SU-DHL-6 (cell line): ENCODE measurements at regions not wholly inside any gene's neighbourhood (a gene's known extent, or its start where the extent isn't known, plus 50 kb on each side); places are given as distances from the start of the nearest gene placed in this dataset.
A peak's percentile ranks its signal among the peaks of the same experiment; 100 is the strongest.

ENCODE experiments used
- H2AFZ ChIP-seq: fragments of 200-600 bp; sonication (generic); 2 replicates; pipeline ENCODE4 v1.6.1; 2014; ENCODE audit warnings: low read depth, mild to moderate bottlenecking, moderate library complexity, mixed read lengths, antibody characterized with exemption, low read length; ENCODE audit not compliant: severe bottlenecking
- H3F3A ChIP-seq: fragments of 200-600 bp; shearing (Covaris generic); 2 replicates; pipeline ENCODE4 v1.6.0; 2016; ENCODE audit warnings: antibody characterized with exemption, mild to moderate bottlenecking; ENCODE audit not compliant: insufficient read depth
- H3K27ac ChIP-seq: fragments of 200-600 bp; sonication (generic); 2 replicates; pipeline ENCODE4 v1.5.1; 2016; ENCODE audit warnings: low read depth, mild to moderate bottlenecking, low read length, moderate library complexity, mixed read lengths
- H3K27me3 ChIP-seq: fragments of 200-600 bp; sonication (generic), shearing (Covaris generic); 2 replicates; pipeline ENCODE4 v1.6.0; 2014; ENCODE audit warnings: mild to moderate bottlenecking, low read length
- H3K36me3 ChIP-seq: fragments of 200-600 bp; sonication (generic); 2 replicates; pipeline ENCODE4 v1.6.1; 2014; ENCODE audit warnings: mild to moderate bottlenecking, low read length, mixed read lengths
- H3K4me2 ChIP-seq: fragments of 300-600, 200-600 bp; shearing (Covaris generic), sonication (generic); 2 replicates; pipeline ENCODE4 v1.6.0; 2014; ENCODE audit warnings: low read length, low read depth, mild to moderate bottlenecking; ENCODE audit not compliant: poor library complexity, severe bottlenecking
- H3K4me3 ChIP-seq: fragments of 200-600 bp; sonication (generic); 2 replicates; pipeline ENCODE4 v1.5.1; 2014; ENCODE audit warnings: antibody characterized with exemption, low read length, mild to moderate bottlenecking, mixed read lengths; ENCODE audit not compliant: insufficient read depth, poor library complexity, severe bottlenecking
- H3K79me2 ChIP-seq: fragments of 200-600 bp; sonication (generic); 2 replicates; pipeline ENCODE4 v1.6.1; 2014; ENCODE audit warnings: mild to moderate bottlenecking, low read length, moderate library complexity; ENCODE audit not compliant: insufficient read depth
- H3K9ac ChIP-seq: fragments of 200-600 bp; sonication (generic); 2 replicates; pipeline ENCODE4 v1.7.0; 2014; ENCODE audit warnings: mild to moderate bottlenecking, low read length
- H3K9me2 ChIP-seq: fragments of 200-600 bp; sonication (generic); replicated peaks from 2 replicates; pipeline ENCODE4 v1.6.1; 2014; ENCODE audit warnings: low read length; ENCODE audit not compliant: insufficient read depth
- H3K9me3 ChIP-seq: fragments of 200-600 bp; sonication (generic); 2 replicates; pipeline ENCODE4 v1.6.1; 2014; ENCODE audit warnings: low read length, mixed read lengths; ENCODE audit not compliant: insufficient read depth
- H4K20me1 ChIP-seq: fragments of 200-600 bp; sonication (generic); 2 replicates; pipeline ENCODE4 v1.6.1; 2014; ENCODE audit warnings: low read depth, mild to moderate bottlenecking, antibody characterized with exemption, low read length, moderate library complexity, mixed read lengths
- EZH2phosphoT487 ChIP-seq: fragments of 200-600 bp; sonication (generic), shearing (Covaris generic); conservative IDR thresholded peaks from 2 replicates; pipeline ENCODE4 v1.6.1; 2018; ENCODE audit warnings: mild to moderate bottlenecking, antibody characterized with exemption, low read length, moderate library complexity, mixed read lengths
- TF ChIP-seq, protein P1 (sequence below): fragments of 200-600 bp; sonication (generic); IDR thresholded peaks from one replicate; pipeline ENCODE4 v1.5.1; 2017; ENCODE audit warnings: antibody characterized with exemption, mild to moderate bottlenecking, low read length, moderate library complexity; ENCODE audit not compliant: insufficient read depth, poor library complexity, severe bottlenecking

DNA sequence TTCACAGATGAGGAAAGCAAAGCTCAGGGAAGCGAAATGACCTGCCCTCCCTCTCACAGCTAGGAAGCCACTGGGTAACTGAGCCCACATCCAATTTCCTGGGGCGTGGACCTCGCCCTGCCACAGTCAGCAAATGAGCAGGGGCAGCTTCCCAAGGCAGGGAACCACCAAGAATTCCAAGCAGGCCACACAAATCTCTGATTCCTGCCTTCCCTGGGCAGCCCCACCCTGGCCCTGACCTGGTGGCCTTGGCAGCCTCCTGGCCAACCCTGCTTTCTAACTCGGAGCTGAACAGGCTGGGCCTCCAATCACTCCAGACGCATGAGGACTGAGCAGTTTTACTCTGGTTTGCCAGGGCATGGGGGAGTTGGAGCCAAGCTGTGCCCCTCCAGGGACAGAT lies 203.7 kb upstream of the TLE3 start:
- Histone ChIP-seq H3K27ac (peak overlapping the region; percentile 59; the same call in 1 of the 2 replicates), H4K20me1 (no peaks in the 10 kb centered on the region), H3K79me2 (no peaks in the 10 kb centered on the region), H3K9me2 (no peaks in the 10 kb centered on the region), H3K9ac (no peak overlapping the region; the same call in 1 of the 2 replicates), H3K9me3 (no peaks in the 10 kb centered on the region), H2AFZ (no peak overlapping the region), H3K36me3 (no peaks in the 10 kb centered on the region), H3F3A (no peaks in the 10 kb centered on the region), H3K4me2 (no peak overlapping the region), H3K27me3 (no peaks in the 10 kb centered on the region), H3K4me3 (no peak overlapping the region)
- TF ChIP-seq EZH2phosphoT487, result no peak
- TF ChIP-seq, protein P1, sequence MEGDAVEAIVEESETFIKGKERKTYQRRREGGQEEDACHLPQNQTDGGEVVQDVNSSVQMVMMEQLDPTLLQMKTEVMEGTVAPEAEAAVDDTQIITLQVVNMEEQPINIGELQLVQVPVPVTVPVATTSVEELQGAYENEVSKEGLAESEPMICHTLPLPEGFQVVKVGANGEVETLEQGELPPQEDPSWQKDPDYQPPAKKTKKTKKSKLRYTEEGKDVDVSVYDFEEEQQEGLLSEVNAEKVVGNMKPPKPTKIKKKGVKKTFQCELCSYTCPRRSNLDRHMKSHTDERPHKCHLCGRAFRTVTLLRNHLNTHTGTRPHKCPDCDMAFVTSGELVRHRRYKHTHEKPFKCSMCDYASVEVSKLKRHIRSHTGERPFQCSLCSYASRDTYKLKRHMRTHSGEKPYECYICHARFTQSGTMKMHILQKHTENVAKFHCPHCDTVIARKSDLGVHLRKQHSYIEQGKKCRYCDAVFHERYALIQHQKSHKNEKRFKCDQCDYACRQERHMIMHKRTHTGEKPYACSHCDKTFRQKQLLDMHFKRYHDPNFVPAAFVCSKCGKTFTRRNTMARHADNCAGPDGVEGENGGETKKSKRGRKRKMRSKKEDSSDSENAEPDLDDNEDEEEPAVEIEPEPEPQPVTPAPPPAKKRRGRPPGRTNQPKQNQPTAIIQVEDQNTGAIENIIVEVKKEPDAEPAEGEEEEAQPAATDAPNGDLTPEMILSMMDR, result no peak

- H3F3A ChIP-seq, result no peaks in the 10 kb centered on the region
- H3K36me3 ChIP-seq, result no peaks in the 10 kb centered on the region
- H3K4me2 ChIP-seq, result peak overlapping the region; percentile 41
- peak overlapping the region; percentile 84 for H2AFZ ChIP-seq
- H3K9ac ChIP-seq, result peak overlapping the region; percentile 46
- H4K20me1 ChIP-seq, result no peaks in the 10 kb centered on the region
- H3K79me2 ChIP-seq, result no peaks in the 10 kb centered on the region
- no peaks in the 10 kb centered on the region for H3K9me3 ChIP-seq
- TF ChIP-seq, protein P1, result no peak
- TF ChIP-seq EZH2phosphoT487, result no peak
- H3K9me2 ChIP-seq, result no peaks in the 10 kb centered on the region
- H3K27ac ChIP-seq, result peak overlapping the region; percentile 59
- H3K4me3 ChIP-seq, result no peak overlapping the region
- H3K27me3 ChIP-seq, result no peaks in the 10 kb centered on the region
Observed at GRCh38 chr15:70299931-70300869, 202.5 kb upstream of the TLE3 start.

GRCh38 chr15:70297465-70298058 lies 199.8 kb upstream of the TLE3 start:
- no peaks in the 10 kb centered on the region for H4K20me1 ChIP-seq
- H3K27ac ChIP-seq, result no peak overlapping the region
- H3K9me3 ChIP-seq, result no peaks in the 10 kb centered on the region
- H3K4me2 ChIP-seq, result no peak overlapping the region
- no peaks in the 10 kb centered on the region for H3K27me3 ChIP-seq
- H3K4me3 ChIP-seq, result no peak overlapping the region
- no peak overlapping the region for H2AFZ ChIP-seq
- no peaks in the 10 kb centered on the region for H3K9me2 ChIP-seq
- no peaks in the 10 kb centered on the region for H3F3A ChIP-seq
- no peaks in the 10 kb centered on the region for H3K79me2 ChIP-seq
- no peaks in the 10 kb centered on the region for H3K36me3 ChIP-seq
- H3K9ac ChIP-seq, result no peak overlapping the region
- TF ChIP-seq, protein P1, result no peak
- no peak for TF ChIP-seq EZH2phosphoT487
